GM21737 (cell line): ENCODE measurements at regions not wholly inside any gene's neighbourhood (a gene's known extent, or its start where the extent isn't known, plus 50 kb on each side); places are given as distances from the start of the nearest gene placed in this dataset.
"Not testable (repeated sequence)": the region's sequence is repeated elsewhere in the genome, so short reads cannot be mapped to it uniquely, and the experiment has no call there.

ENCODE experiments used
- ATAC-seq: cut with Tn5 transposase; IDR thresholded peaks from one replicate; pipeline ENCODE4 v1.9.1; 2021; ENCODE audit warnings: mild to moderate bottlenecking, moderate library complexity; ENCODE audit not compliant: unreplicated experiment

GRCh38 chr10:63675171-63675570 is 154.0 kb downstream of the REEP3 start:
- no peak for ATAC-seq

GRCh38 chr10:63677001-63677400 is 155.8 kb downstream of the REEP3 start:
- no peak for ATAC-seq

- not testable (repeated sequence) for ATAC-seq
These were observed 159.3 kb downstream of the REEP3 start for GRCh38 chr10:63680545-63680944.

- no peak for ATAC-seq
These were observed 160.9 kb downstream of the REEP3 start for GRCh38 chr10:63681993-63682697.

- not testable (repeated sequence) for ATAC-seq
These were observed 161.5 kb downstream of the REEP3 start for GRCh38 chr10:63682698-63683052.

GRCh38 chr10:63683223-63683622 is 162.0 kb downstream of the REEP3 start:
- ATAC-seq, result no peak

GRCh38 chr10:63683686-63684085 is 162.5 kb downstream of the REEP3 start:
- ATAC-seq, result no peak

GRCh38 chr10:63684257-63684936 is 163.2 kb downstream of the REEP3 start:
- ATAC-seq, result no peak

- ATAC-seq, result no peak
These were observed 168.6 kb downstream of the REEP3 start for GRCh38 chr10:63689768-63690167.

GRCh38 chr10:63692220-63692896 is 171.2 kb downstream of the REEP3 start:
- no peak for ATAC-seq

- not testable (repeated sequence) for ATAC-seq
These were observed 171.8 kb downstream of the REEP3 start for GRCh38 chr10:63693021-63693420.

- ATAC-seq, result no peak
These were observed 175.0 kb downstream of the REEP3 start for GRCh38 chr10:63696205-63696604.

- no peak for ATAC-seq
These were observed 177.0 kb downstream of the REEP3 start for GRCh38 chr10:63697956-63698786.

- no peak for ATAC-seq
These were observed 177.6 kb downstream of the REEP3 start for GRCh38 chr10:63698787-63699150.

- ATAC-seq, result no peak
These were observed 178.8 kb downstream of the REEP3 start for GRCh38 chr10:63699785-63700613.

GRCh38 chr10:63700631-63701156 is 179.5 kb downstream of the REEP3 start:
- no peak for ATAC-seq

GRCh38 chr10:63702092-63702491 is 180.9 kb downstream of the REEP3 start:
- ATAC-seq, result no peak

- no peak for ATAC-seq
These were observed 182.0 kb downstream of the REEP3 start for GRCh38 chr10:63703113-63703670.

GRCh38 chr10:63703740-63704345 is 182.6 kb downstream of the REEP3 start:
- no peak for ATAC-seq
